C4-2B (cell line): ENCODE measurements at regions not wholly inside any gene's neighbourhood (a gene's known extent, or its start where the extent isn't known, plus 50 kb on each side); places are given as distances from the start of the nearest gene placed in this dataset.

ENCODE experiments used
- H3K27ac ChIP-seq: fragments of 450-650 bp; 2 replicates; pipeline ENCODE4 v1.5.1; 2017
- ZFX ChIP-seq: fragments of 450-650 bp; IDR thresholded peaks from 2 replicates; pipeline ENCODE4 v1.6.1; 2017
- TF ChIP-seq, protein P1 (sequence below): fragments of 450-650 bp; conservative IDR thresholded peaks from 2 replicates; pipeline ENCODE4 v1.5.1; 2017; ENCODE audit warnings: mild to moderate bottlenecking

DNA sequence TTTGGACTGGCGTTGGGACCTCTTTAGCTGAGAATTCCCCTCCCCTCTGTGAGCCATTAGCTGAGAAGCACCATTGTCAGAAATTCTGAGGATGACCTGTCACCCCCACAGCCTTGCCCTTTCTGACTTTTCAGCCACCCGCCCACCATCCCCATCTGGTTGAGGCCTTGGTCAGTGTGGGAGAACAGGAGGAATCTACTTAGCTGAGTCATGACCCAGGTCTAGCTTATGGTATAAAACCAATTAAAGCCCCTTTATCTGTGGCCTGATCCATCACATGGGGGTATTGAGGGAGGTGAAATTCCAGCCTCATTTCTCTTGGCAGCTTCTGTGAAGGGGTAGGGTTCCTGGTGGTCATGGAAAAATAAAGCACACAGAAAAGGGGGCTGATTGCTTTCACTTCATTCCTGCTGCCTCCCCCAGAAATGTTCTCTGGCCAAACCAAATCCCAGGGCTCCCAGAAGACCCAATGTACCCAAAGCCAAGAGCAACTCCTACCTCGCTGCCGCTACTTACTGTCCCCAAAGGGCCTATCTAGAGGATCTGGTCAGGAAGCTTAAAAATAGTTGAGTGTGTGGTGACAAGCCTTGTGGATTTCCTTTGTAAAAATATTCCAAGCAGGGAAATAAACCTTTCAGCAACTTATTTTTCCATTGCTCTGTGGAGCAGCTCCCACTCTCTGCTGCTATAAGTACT, 174.8 kb upstream of the TNC start:
- peak overlapping the region; percentile 62 for H3K27ac ChIP-seq
- TF ChIP-seq, protein P1, sequence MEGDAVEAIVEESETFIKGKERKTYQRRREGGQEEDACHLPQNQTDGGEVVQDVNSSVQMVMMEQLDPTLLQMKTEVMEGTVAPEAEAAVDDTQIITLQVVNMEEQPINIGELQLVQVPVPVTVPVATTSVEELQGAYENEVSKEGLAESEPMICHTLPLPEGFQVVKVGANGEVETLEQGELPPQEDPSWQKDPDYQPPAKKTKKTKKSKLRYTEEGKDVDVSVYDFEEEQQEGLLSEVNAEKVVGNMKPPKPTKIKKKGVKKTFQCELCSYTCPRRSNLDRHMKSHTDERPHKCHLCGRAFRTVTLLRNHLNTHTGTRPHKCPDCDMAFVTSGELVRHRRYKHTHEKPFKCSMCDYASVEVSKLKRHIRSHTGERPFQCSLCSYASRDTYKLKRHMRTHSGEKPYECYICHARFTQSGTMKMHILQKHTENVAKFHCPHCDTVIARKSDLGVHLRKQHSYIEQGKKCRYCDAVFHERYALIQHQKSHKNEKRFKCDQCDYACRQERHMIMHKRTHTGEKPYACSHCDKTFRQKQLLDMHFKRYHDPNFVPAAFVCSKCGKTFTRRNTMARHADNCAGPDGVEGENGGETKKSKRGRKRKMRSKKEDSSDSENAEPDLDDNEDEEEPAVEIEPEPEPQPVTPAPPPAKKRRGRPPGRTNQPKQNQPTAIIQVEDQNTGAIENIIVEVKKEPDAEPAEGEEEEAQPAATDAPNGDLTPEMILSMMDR = no peak
- no peak for TF ChIP-seq ZFX

DNA sequence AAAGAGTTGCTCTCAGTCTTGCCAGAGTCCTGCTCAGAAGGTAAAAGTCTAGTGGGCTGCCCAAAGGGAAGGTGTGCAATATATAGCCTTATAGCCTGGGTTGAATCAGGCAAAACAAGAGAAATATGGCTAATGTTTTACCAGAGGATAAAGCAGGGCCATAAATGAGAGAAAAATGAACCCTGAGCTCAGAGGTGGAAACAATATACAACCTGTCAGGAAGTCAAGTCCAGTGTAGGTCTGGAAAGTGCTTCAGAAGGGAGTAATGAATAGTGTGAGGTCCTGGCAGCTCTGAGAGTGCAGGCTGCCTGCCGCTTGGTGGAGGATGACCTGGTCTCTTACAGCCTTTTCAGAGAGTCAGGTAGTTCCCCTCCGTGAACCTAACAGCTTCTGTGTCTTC, 177.8 kb upstream of the TNC start:
- TF ChIP-seq ZFX = no peak
- TF ChIP-seq, protein P1 = no peak
- H3K27ac ChIP-seq = no peak overlapping the region

DNA sequence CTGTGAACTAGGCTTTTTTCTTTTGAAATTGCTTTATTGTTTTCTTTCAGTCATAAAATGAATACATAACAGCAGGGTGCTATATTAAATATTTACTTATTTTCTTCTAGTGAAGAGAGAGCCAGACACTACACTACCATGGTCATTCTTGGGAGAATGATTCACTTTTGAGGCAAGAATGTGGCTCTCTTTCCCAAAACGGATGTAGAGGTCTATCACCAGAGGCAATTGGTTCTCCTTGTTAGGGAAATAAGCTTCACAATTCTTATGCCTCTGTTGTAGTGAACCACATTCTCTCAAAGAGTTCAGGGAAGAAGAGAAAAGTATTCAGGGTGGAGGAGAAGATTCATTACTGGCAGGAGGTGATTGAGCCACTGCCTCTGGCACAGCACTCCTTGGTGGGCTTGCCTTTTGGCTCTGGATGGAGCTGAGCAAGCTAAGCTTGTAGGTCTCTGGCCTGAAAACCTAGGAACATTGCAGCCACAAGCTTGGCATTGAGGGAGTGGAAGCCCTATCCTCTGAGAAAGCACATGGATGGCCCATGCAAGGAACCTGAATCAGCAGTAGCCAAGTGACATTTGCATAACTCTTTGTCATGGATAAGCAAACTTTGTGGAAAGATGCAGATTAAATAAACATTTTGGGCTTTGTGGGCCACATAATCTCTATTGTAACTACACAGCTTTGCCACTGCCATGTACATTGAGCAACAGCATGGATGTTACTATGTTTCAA, 179.0 kb upstream of the TNC start:
- H3K27ac ChIP-seq = no peak overlapping the region

DNA sequence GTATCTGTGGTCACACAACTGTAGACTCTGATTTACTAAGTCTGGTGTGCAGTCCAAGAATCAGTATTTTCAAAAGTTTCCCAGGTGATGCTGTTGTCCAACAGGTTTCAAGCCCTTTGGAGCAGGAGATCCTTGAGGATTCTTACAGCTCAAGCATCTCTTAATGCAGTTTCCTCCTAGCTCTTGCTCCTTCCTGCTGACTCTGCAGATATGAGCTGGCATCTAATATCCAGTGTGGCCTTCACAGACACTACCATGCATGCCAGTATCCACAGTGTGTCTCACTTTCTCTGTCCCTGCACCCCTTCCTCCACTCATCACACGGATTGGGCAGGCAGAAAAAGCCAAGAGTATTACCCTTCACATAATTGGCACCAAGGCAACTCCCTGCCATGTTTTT, 182.2 kb upstream of the TNC start:
- no peak overlapping the region for H3K27ac ChIP-seq
- TF ChIP-seq ZFX = no peak
- TF ChIP-seq, protein P1 = no peak

More for the DNA sequence above, 179.0 kb upstream of the TNC start:
- TF ChIP-seq, protein P1 = no peak
- TF ChIP-seq ZFX = no peak

DNA sequence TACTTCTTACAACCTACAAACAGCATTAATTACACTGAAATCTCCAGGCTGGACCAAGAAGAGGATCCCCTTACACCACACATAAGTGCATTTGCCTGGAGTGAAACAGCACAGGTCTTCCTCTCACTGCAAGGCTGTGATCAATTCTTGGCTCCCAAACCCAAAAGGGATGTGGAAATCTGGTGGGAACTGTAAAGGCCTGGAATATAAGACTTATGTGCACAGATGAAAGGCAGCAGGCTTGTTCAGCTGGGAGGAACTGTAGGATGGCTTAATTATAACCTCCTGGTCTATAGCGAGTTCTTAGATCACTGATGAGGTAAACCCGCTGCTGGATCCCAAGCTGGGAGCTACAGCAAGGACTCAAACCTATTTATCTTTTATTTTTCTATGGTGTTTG, 182.9 kb upstream of the TNC start:
- TF ChIP-seq, protein P1 = no peak
- no peak for TF ChIP-seq ZFX
- H3K27ac ChIP-seq = no peak overlapping the region

DNA sequence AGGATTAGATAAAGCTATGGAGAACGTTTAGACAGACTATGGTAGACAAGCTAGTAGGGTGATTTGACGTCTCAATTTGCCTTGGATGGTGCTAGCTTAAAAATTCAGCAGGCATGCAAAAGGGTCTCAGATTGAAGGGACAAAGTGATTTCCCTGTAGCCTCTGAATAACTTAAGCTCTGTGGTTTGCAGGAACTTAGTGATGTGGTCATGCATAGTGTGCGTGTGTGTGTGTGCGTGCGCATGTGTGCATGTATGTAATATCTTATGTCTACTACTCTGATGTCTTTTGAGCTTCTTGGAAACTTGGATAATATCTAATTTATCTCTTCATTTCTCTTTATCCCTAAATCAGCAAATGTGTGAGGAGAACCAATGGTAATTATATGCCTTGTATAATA, 183.6 kb upstream of the TNC start:
- no peak overlapping the region for H3K27ac ChIP-seq
- no peak for TF ChIP-seq ZFX
- TF ChIP-seq, protein P1 = no peak

DNA sequence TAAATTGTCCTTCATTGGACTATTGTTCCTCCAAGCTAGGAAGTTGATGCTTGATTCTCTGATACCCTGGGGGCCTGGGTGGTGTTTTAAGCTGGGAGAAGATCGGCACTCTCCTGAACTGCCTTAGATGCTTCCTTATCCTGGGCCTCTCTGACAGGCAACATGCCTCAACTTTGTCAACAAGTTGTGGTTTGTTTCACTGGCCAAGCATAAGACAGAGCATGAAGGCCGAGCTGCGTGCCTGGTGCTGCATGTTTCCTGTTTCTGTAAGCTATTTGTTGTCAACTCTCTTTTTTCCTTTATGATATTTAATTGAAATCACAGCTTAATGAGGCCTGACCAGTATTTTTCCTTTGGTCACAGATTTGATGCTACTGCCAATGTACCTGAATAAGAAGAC, 187.6 kb upstream of the TNC start:
- no peak for TF ChIP-seq ZFX
- TF ChIP-seq, protein P1 = no peak
- H3K27ac ChIP-seq = no peak overlapping the region
